NCI-H345 treated with DMSO at 0.1 percent for 48 hours (cell line): ENCODE measurements at regions not wholly inside any gene's neighbourhood (a gene's known extent, or its start where the extent isn't known, plus 50 kb on each side); places are given as distances from the start of the nearest gene placed in this dataset.
"Not testable (repeated sequence)": the region's sequence is repeated elsewhere in the genome, so short reads cannot be mapped to it uniquely, and the experiment has no call there.

Experiments
- DNase-seq: peaks from one replicate; lab custom pipeline; 2025; ENCODE audit not compliant: unreplicated experiment; lab: John Stamatoyannopoulos, UW

DNA sequence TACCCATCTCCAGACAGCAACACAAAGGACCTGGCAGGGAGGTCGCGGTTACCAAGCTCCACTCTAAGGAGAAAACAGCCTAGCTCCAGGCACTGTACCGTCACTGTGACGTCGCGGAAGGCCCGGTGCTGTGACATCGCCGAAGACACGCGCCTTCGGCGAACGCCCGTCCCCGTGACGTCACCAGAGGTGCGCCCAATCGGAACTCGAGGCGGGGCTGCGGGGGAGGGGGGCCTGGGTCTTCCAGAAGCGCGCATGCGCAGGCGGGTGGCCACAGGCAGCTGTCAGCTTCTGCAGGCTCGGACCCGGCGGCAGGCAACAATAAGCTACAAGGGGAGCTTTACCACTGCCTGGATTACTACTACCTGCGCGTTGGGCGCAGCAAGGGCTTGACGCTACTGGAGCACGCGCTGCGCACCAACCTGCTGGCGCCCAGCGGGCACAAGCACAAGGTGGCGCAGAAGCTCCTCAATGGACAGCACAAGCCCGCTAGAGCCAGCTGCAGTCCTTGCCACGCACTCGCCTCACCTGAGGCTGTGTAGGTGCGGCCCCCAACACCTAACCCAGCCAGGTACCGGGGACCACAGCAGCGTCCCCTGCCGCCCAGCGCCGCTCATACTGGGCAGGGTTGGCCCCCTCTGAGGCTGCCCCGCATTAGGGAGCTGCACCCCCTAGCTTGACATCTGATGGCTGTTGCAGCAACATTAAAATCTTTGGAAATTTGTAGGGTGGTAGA is 208.4 kb downstream of the TPST1 start:
- peak; percentile 84 for DNase-seq

DNA sequence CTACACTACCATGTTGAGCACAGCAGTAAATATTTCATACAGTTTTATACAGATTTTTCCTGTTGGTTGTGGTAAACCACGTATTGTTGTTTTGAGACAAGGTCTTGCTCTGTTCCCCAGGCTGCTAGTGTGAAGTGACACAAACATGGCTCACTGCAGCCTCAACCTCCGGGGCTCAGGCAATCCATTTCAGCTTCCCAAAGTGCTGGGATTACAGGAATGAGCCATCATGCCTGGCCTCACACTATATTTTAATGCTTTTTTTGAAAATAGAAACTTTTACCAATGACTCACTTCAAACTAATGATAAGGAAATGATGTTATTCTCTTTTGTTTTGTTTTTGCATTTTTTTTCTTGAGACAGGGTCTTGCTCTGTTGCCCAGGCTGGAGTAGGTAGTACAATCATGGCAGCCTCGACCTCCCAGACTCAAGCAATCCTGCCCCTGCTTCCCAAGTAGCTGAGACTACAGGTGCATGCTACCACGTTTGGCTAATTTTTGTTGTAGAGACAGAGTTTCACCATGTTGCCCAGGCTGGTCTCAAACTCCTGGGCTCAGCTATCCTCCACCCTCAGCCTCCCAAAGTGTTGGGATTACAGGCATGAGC is 210.6 kb downstream of the TPST1 start:
- DNase-seq, result no peak

DNA sequence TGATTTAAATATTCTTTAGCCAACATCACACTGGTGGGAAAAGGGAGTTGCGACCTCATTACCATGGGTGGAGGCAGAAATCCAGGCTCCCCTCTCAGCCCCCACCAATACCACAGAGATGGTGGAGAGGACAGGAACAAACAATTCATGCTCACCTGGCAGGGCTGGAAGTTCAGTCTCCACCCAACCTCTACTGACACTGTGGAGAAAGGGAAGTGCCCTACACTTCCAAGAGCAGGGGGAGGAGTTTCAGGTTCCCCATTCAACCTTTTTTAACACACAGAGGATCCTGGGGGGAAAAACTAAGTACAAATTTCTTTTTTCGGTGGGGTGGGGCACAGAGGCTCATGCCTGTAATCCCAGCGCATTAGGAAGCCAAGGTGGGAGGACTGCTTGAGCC is 210.1 kb upstream of the KCTD7 start:
- DNase-seq, result no peak

DNA sequence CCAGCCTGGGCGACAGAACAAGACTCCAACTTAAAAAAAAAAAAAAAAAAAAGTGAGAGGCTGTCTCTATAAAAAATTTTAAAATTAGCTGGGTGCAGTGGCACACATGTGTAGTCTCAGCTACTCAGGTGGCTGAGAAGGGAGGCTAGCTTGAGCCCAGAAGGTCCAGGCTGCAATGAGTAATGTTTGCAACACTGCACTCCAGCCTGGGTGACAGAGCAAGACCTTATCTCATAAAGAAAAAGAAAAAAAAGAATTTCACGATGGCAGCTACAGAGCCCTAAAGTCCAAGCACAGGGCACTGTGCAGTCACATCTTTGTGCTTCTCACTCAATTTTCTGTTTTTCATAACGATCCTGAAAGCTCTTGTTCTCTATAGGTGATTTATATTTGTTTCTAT is 209.5 kb upstream of the KCTD7 start:
- no peak for DNase-seq

DNA sequence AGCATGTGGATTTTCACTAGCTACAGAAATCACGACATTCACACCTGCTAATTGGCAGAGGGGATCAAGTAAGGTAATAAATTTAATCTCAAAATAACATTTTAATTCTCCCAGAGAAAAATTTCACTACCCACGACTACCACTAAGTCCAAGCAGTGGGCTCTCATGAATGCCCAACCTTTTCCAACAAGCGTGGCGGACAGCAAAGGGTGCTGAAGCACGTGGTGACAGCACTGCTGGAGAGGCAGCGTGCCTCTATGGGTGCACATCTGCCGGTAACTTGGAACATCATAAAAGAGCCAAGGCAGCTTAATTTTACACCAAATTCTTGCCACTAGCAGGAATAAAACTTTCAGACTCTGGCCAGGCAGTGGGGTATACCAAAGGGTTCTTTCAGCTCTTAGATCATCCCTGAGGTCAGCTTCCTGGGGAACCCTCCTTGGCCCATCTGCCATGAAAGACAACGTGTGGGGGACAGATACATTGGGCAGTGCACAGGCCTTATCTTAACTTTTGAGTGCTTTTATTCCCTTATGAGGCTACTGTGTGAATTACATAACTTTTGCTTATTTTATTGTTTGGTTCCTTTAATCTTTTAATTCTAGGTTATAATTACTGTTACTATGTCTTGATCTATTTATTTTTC is 206.7 kb upstream of the KCTD7 start:
- no peak for DNase-seq

DNA sequence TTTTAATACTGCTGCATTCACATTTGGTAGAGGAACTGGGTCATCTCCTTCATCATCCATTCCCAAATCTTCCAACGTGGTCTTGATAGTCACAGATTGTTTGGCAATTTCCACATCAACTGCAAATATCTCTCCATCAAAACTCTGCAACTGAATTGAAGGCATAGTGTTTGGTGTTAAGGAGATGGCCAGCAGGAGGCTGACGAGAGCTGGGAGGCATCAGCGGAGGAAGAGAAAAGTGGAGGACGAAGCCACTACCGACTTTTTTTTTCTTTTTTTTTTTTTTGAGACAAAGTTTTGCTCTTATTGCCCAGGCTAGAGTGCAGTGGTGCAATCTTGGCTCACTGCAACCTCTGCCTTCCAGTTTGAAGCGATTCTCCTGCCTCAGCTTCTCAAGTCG is 205.0 kb upstream of the KCTD7 start:
- DNase-seq, result no peak

DNA sequence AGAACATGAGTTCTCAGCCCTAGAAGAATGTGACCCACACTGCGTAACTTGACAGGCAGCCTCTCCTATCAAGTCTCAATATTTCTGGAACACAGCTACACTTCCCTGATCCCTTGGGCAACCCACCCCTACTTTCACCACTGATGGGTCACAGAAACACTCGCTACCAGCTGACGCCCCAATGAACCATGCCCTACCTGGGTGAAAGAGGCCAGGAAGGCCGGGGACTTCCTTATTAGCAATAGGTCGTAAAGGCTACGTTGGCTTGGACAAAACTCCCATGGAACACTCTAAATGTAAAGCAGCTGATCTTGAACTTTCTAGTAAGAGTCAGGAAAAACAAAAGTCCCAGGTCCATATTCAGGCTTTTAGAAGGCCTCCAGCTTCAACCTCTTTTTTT is 202.3 kb upstream of the KCTD7 start:
- no peak for DNase-seq

DNA sequence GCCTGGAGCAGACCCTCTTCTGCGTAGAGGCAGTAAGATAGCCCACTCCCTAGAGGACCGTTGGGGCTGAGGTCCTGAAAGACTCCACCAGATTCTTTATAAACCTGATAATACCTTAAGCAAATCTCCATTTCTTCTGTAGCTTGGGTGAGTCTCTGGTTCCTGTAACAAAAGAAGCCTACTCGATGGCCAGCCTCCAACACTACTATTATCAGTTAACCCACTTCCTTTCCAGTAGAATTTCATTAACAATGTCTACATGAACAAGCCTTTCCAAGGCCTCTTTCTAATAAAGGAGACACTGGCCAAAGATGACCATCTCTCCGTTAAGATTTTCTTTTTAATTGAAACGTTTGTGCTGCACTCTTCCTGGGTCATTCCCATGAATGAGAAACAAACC is 201.7 kb upstream of the KCTD7 start:
- DNase-seq, result no peak

DNA sequence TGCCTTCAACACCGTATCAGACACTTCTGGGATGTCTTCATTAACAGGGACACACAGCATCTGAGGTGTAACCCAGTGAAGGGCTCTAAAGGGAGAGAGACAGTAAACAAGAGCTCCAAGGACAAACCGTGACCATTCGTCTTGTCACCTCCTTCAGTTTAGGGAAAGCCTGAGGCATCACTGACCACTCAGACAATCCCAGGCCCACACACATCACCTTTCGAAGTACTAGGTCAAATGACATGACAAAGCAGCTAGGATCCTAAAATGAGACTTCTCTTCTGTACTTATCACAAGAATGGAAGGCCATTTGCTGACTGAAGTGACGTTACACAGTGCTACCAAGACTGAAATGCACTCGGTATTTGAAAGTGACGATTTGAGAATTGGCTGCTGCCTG is 200.7 kb upstream of the KCTD7 start:
- DNase-seq, result no peak

DNA sequence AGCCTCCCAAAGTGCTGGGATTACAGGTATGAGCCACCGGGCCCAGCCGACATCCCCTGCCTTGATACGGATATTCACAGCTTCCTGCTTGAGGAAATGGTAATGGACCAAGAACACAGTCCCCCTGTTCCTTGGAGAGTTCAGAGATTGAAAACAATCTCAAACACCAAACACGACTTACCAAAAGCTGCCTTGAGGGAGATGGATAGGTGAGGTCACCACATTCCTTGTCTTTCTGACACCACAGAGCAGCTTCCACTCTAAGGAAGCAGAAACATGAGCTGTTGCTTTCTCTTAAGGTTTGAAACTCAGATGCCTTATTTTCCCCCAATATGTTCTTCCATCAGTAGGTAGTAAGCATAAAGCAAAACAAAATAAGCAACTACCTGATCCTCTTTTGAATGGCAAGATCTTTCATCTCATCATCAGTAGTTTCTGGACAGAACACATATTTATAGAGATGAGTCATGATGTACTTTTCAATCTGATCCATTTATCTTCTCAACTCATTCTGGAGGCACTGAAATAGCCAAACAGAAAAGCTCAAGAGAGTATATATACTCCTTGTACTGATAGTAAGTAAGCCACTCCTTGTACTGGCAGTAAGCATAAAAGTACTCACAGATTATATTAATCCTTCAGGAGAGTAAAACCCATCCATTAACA is 199.1 kb upstream of the KCTD7 start:
- DNase-seq, result no peak

DNA sequence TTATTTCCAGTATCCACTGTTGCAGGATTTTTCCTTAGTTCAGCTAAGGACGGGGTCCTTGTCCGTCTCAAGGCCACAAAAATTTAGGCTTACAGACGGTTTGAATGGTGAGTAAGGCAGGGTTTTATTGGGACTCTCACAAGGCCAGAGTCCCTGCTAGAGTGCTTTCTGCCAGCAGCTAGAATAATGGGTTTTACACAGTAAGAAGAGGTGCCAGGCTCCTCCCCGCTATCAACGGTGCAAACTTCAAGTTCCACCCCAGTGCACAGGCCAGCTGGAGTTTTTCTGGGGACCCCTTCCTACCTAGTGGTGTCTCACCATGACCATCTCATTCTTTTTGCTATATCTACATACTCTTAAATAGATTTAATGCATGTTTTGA is 198.5 kb upstream of the KCTD7 start:
- DNase-seq, result no peak

DNA sequence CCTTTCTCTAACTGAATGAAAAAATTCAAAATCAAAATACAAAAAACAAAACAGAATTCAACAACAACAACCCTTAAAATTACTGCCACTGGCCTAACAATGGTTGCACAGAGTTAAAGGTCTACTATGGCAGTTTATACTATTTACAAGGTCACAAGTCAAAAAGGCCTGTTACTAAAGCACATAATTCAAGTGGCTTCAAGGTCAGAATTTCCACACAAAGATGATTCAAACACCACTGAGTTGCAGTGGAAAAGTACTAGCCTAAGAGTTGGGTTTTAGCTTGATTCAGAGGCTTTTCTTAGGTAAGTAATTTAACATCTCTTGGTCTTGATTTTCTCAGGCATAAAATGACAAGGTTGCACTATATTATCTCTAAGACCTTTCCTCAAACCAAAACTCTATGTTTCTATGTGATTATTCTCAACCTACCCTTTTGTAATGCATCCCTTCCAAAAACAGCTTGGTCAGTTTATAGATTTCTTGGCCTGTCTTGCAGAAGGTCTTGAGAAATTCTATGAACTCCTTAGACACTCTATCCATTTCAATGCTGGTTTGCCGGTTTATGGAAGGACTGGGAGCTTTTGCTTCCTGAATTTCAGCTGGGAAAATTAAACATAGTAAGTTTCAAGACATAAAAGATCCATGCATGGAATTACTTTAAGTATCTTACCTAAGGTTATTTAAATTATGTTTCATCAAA is 189.8 kb upstream of the KCTD7 start:
- not testable (repeated sequence) for DNase-seq

DNA sequence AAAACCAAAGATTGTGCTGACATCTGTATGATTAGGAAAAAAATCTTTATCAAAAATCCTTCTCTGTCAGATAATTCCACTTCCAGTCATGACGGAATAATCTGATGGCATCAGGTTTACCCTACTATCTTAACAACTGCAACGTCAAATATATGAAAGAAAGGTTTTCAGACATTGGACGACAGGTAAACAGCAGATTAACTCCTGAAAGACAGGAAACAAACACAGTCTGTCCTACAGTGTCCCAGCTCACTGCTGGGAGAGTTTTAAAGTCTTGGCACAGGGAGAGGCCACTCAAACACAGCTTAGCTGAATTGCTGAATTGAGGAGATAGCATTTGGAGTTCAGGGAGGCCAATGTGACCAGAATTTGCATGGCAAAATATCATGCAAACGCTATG is 186.3 kb upstream of the KCTD7 start:
- no peak for DNase-seq

DNA sequence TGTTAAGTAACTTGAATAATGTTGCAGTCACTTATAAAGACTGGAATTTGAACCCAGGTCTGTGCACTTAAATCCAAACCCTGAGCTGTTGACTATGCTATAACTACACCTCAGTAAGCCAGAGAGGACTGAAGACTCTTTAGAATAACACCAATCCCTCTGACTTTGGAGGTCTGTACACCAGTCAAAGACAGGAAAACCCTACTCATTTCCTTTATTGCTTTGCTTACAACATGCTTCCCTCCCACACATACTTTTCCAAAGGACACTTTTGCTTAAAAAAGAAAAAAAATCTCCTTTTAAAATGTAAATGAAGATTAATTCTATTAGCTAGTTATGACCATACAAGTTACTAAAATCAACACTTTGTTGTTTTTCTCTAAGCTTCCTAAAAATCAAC is 184.7 kb upstream of the KCTD7 start:
- DNase-seq, result no peak

DNA sequence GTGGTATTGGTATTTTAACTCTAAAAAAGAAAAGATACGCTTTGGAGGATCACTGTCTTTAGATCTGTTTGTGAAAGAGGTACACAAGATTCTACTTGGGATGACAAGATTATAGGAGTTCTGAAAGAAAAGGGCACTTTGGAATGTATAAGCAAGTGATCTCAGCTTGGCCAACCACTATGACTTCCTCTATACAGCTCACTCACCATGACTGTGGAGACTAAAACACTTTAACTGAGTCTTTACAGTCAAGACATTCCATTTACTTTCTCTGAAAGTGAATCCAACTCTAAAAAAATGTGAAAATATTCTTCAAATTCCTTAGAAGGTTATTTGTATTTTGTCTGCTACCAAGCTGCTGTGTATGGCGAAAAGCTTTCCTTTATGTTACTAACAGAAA is 181.7 kb upstream of the KCTD7 start:
- not testable (repeated sequence) for DNase-seq

DNA sequence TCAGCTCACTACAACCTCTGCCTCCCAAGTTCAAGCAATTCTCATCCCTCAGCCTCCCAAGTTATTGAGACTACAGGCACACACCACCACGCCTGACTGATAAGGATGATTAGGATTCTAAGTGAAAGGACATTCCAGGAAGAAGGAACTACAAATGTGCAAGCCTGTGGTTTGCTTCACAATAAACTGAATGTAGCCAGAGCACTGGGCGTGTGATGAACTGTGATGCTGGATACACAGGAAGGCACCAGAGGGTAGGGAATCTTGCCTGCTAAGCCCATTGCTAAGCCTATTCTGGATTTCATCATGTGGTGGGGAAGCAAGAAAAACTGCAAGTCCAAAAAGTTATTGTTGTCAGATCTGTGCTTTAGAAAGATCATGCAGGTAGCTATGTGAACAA is 177.9 kb upstream of the KCTD7 start:
- not testable (repeated sequence) for DNase-seq

DNA sequence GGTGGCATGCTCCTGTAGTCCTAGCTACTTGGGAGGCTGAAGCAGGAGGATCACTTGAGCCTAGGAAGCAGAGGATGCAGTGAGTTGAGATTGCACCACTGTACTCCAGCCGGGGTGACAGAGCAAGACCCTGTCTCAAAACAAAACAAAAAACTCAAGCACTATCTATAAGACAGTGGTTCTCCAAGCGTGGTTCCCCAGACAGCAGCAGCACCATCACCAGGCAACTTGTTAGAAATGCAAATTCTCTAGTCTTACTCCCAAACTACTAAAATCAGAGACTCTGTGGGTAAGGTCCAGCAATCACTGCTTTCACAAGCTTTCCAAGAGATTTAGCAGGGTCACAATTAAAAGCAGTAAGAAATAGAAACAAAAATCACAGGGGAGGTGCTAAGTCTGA is 177.0 kb upstream of the KCTD7 start:
- not testable (repeated sequence) for DNase-seq

DNA sequence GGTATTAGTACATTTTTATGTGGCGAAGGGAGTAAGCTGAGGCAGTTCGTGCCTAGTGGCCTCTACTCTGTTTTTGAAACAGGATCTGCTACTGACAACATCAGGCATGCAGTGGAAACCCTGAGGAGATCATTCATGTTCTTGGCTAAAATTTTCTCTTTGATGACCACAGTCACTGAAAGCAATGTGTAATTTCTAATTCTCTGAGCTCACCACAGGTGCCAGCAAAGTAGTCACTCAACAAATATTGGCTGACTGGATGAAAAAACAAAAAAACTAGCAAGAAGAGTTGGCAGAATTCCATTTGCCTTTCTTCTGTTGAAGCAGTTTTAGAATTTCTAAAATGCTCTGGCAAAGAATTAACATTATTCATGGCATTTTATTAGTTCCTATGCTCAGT is 176.5 kb upstream of the KCTD7 start:
- no peak for DNase-seq

DNA sequence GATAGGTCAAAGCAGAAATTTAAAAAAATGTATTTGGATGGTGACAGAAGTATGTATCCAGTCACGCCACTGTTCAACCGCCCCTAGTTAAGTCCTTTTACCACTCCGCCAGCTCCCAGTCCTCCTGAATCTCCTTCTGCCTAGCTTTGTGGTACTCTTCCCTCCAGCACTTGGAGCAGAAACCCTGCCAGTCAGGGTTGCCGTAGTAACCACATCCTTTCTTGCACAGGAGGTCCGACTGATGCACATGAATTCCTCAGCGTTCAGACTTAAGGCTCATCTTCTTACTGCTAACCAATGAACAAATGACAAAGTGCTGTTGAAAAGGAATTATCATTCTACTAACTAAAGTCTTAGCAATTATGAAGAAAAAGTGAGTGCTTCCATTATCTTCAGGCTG is 175.3 kb upstream of the KCTD7 start:
- DNase-seq, result no peak

DNA sequence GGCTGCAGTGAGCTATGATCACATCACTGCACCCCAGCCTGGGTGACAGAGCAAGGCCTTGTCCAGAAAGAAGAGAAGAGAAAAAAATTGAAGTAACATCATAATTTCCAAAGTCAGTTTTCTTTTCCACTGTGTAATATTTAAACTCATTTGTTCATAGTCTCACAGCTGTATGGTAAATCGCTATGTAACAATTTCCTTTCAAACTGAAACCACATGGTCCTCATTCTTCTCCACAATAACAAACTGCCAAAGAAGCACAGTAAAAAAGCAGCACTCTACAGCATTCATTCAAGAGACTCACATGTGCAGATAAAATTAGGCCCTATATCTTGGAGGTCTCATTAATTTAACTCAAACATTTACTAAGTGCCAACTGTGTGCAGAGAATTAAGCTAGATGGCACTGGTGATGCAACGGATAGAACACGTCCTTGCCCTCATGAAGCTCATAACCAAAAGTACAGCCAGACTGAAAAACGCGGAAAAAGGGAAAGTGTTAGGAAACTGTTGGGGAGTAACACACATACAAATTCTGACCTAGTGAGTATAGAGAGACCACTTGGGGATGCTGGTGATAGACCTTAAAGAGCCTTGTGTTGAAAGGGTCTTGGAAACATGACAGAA is 174.0 kb upstream of the KCTD7 start:
- DNase-seq, result no peak

DNA sequence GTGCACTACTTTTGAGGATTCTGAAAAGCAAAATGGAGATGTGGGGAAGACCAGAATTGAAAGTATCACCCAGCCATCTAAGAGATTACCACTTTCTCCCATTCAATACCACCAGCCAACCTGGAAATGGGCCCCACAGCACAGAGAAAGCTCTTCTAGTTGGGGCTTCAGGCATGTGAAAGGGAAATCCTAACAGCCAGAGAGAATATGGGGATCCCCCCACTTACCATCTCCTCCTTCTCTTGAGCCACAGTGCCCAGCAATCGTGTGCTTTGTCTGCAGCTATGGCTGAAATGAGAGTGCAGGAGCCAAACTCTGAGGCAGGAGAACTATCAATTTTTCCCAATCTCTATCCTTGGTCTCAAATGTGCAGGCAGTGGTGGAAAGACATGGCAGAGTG is 173.2 kb upstream of the KCTD7 start:
- DNase-seq, result not testable (repeated sequence)
